ENCODE measurements at regions not wholly inside any gene's neighbourhood (a gene's known extent, or its start where the extent isn't known, plus 50 kb on each side); places are given as distances from the start of the nearest gene placed in this dataset.

DNA sequence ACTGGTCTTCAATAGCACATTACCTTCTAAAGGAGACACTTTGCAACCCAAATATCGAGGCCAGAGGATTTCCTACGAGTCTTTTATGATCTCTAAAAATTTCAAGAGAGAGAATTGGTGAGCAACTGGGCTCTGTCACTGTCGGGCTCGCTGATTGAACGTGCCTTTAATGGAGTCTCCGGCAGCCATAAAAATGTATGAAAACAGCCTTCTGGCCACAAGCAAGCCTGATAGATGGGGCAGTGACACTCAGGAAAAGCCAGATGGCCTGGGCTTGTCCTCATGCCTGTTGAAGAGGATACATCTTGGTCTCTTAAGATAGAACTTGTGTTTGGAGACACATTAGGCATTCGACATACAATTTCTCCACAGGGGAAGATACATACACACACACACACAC, 419.5 kb upstream of the PROK2 start:
- TF ChIP-seq, protein P1, sequence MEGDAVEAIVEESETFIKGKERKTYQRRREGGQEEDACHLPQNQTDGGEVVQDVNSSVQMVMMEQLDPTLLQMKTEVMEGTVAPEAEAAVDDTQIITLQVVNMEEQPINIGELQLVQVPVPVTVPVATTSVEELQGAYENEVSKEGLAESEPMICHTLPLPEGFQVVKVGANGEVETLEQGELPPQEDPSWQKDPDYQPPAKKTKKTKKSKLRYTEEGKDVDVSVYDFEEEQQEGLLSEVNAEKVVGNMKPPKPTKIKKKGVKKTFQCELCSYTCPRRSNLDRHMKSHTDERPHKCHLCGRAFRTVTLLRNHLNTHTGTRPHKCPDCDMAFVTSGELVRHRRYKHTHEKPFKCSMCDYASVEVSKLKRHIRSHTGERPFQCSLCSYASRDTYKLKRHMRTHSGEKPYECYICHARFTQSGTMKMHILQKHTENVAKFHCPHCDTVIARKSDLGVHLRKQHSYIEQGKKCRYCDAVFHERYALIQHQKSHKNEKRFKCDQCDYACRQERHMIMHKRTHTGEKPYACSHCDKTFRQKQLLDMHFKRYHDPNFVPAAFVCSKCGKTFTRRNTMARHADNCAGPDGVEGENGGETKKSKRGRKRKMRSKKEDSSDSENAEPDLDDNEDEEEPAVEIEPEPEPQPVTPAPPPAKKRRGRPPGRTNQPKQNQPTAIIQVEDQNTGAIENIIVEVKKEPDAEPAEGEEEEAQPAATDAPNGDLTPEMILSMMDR (IDR thresholded peaks at IDR 0.05): no peak
- intact Hi-C loops (cut with DNase I): no loop called here
- no peak overlapping the region for H3K4me3 ChIP-seq
- peaks cover 7% of the 10 kb centered on the region for H3K9me3 ChIP-seq
- no peaks in the 10 kb centered on the region for H3K36me3 ChIP-seq
- H3K27me3 ChIP-seq (ENCODE audit: low read depth): no peaks in the 10 kb centered on the region
- DNase-seq (no peak), ATAC-seq (no peak)
- H3K4me1 ChIP-seq: no peaks in the 10 kb centered on the region
- no peak overlapping the region for H3K27ac ChIP-seq

DNA sequence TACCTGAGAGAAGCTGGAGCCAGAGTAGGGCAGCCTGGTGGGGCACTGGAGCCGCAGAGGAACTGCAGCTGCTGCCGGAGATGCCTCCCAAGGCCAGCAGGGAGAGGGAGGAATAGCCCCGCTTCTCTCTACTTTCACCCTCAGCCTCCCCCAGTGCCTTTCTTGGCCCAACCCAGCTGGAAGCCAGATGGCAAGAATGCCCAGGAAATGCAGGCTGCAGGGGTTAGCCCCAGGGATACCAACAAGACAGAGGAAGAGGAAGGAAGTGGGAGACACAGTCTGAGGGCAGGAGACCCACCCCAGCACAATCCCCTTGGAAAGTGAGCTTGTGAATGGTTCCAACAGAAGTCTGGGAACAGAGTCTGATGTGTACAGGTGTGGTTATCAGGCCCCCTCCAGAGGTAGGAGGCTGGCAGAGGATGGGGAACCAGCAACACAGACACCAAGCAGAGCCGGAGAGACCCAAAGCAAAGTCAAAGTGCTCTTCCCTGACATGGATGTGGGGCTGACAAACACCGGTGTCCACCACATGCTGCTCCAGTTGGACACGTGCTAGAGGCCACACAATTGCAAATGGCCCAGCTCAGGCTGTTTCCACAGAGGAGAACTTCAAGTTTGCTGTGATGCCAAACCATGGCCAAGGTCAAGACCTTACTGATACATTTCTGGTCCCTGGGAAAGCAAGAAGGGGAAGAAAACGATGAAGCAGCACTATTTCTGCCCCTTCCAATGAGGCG, 418.8 kb upstream of the PROK2 start:
- ATAC-seq (no peak), DNase-seq (no peak)
- no peak overlapping the region for H3K4me3 ChIP-seq
- no peaks in the 10 kb centered on the region for H3K27me3 ChIP-seq (ENCODE audit: low read depth)
- H3K4me1 ChIP-seq: no peaks in the 10 kb centered on the region
- H3K9me3 ChIP-seq: peaks cover 7% of the 10 kb centered on the region
- intact Hi-C loops (cut with DNase I): no loop called here
- TF ChIP-seq, protein P1 (IDR thresholded peaks at IDR 0.05): no peak
- no peaks in the 10 kb centered on the region for H3K36me3 ChIP-seq
- H3K27ac ChIP-seq: no peak overlapping the region

DNA sequence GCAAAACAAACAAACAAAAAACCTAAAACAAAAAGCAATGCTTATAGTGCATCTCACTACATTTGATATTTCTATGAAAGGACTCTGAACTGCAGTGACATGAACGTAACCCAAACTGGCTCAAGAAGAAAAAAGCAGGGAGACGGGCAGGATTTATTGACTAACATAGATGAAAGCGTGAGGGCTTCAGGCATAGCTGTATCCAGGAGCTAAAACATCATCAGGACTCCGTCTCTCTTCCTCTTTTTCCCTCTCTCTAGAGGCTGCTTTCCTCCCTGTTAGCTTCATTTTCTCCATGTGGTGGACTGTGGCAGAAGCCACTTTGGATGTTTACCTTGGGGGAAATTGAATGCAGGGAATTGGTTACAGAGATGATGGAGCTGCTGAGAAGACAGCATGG, 418.2 kb upstream of the PROK2 start:
- intact Hi-C loops (cut with DNase I): no loop called here

DNA sequence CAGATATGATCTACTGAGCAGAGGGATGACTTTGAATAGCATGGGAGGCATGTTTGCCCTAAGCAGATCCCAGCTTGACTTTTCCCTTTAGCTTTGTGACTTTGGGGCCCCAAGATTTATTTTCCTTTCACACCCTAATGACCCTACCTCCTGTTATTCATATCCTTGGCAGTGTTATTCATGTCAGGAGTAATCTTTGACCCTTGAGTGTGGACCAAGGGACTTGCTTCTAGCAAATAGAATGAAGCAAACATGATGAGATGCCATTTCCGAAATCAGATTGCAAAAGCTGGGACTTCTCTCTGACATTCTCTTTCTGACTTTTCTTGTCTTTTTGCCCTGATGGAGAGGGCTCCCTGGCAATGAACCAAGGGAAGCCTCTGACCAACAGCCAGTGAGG, 415.4 kb upstream of the PROK2 start:
- Histone ChIP-seq H3K9me3 (peaks cover 7% of the 10 kb centered on the region), H3K4me1 (no peaks in the 10 kb centered on the region), H3K36me3 (no peaks in the 10 kb centered on the region), H3K27me3 (ENCODE audit: low read depth) (no peaks in the 10 kb centered on the region), H3K4me3 (no peak overlapping the region), H3K27ac (no peak overlapping the region)
- TF ChIP-seq, protein P1 (IDR thresholded peaks at IDR 0.05): no peak
- intact Hi-C loops (cut with DNase I): no loop called here
- DNase-seq (no peak), ATAC-seq (no peak)

More for the DNA sequence above, 418.2 kb upstream of the PROK2 start:
- no peak for DNase-seq
- H3K4me1 ChIP-seq: no peaks in the 10 kb centered on the region
- H3K9me3 ChIP-seq: peaks cover 7% of the 10 kb centered on the region
- TF ChIP-seq, protein P1 (IDR thresholded peaks at IDR 0.05): no peak
- no peak overlapping the region for H3K4me3 ChIP-seq
- H3K27ac ChIP-seq: no peak overlapping the region
- no peak for ATAC-seq
- no peaks in the 10 kb centered on the region for H3K36me3 ChIP-seq
- H3K27me3 ChIP-seq (ENCODE audit: low read depth): no peaks in the 10 kb centered on the region

DNA sequence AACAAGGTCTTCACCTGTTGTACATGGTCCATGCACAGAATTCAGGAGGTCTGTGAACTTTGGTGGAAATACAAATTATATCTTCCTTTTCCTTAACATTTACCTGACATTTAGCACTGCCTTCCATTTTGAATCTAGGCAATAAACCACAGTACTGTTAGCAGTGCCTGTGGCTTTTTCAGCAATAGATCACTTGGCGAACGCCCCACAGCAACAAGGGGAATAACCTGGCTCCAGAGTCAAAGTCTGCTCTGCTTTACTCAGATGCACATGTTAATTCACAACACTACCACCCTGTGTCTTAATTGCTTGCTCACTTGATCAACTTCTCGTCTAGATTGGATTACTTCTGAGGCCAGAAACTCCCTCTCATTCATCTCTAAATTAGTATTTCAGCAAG, 414.6 kb upstream of the PROK2 start:
- no peaks in the 10 kb centered on the region for H3K4me1 ChIP-seq
- H3K4me3 ChIP-seq: no peak overlapping the region
- ATAC-seq (no peak), DNase-seq (no peak)
- H3K27me3 ChIP-seq (ENCODE audit: low read depth): no peaks in the 10 kb centered on the region
- H3K27ac ChIP-seq: no peak overlapping the region
- TF ChIP-seq, protein P1 (IDR thresholded peaks at IDR 0.05): no peak
- peaks cover 7% of the 10 kb centered on the region for H3K9me3 ChIP-seq
- intact Hi-C loops (cut with DNase I): no loop called here
- no peaks in the 10 kb centered on the region for H3K36me3 ChIP-seq
